ENCODE measurements at regions not wholly inside any gene's neighbourhood (a gene's known extent, or its start where the extent isn't known, plus 50 kb on each side); places are given as distances from the start of the nearest gene placed in this dataset.

GRCh38 chr13:105139048-105139379, 1396.4 kb downstream of the EFNB2 start:
- H3K4me3 ChIP-seq, result peak overlapping the region in 2 of 3 donors; percentile 31 to 42
- H3K27me3 ChIP-seq, result no peaks in the 10 kb centered on the region
- H3K36me3 ChIP-seq, result no peaks in the 10 kb centered on the region
- intact Hi-C loops (cut with DNase I; ENCODE audit: low total_unique reads), result no loop called here
- no peaks in the 10 kb centered on the region for H3K4me1 ChIP-seq
- no peak for DNase-seq (ENCODE audit: low spot score in 2 of 2)
- peak overlapping the region in 1 of 2 donors; percentile 45 for H3K27ac ChIP-seq
- H3K9me3 ChIP-seq, result no peaks in the 10 kb centered on the region
- TF ChIP-seq CTCF (IDR thresholded peaks at IDR 0.05) (no peak), POLR2A (IDR thresholded peaks at IDR 0.05) (no peak), POLR2AphosphoS5 (IDR thresholded peaks at IDR 0.05) (no peak)

- Histone ChIP-seq H3K27ac (no peak overlapping the region), H3K27me3 (no peaks in the 10 kb centered on the region), H3K9me3 (no peaks in the 10 kb centered on the region), H3K36me3 (no peaks in the 10 kb centered on the region), H3K4me1 (no peaks in the 10 kb centered on the region), H3K4me3 (no peak overlapping the region)
- intact Hi-C loops (cut with DNase I; ENCODE audit: low total_unique reads), result no loop called here
- TF ChIP-seq CTCF (IDR thresholded peaks at IDR 0.05) (no peak), POLR2A (IDR thresholded peaks at IDR 0.05) (no peak)
- DNase-seq (ENCODE audit: low spot score in 2 of 2), result no peak
These were observed 1399.4 kb downstream of the EFNB2 start for GRCh38 chr13:105135852-105136615.

GRCh38 chr13:105127732-105128131, 1407.7 kb downstream of the EFNB2 start:
- H3K4me3 ChIP-seq, result no peak overlapping the region
- no peak for TF ChIP-seq POLR2AphosphoS5 (IDR thresholded peaks at IDR 0.05)
- no peak for TF ChIP-seq POLR2A (IDR thresholded peaks at IDR 0.05)
- TF ChIP-seq CTCF (IDR thresholded peaks at IDR 0.05), result no peak
- H3K4me1 ChIP-seq, result no peaks in the 10 kb centered on the region
- DNase-seq (ENCODE audit: low spot score in 2 of 2), result no peak
- H3K36me3 ChIP-seq, result no peaks in the 10 kb centered on the region
- no peak overlapping the region for H3K27ac ChIP-seq
- H3K9me3 ChIP-seq, result no peaks in the 10 kb centered on the region
- no peaks in the 10 kb centered on the region for H3K27me3 ChIP-seq
- intact Hi-C loops (cut with DNase I; ENCODE audit: low total_unique reads), result no loop called here

- H3K4me1 ChIP-seq, result no peaks in the 10 kb centered on the region
- no peak overlapping the region for H3K27ac ChIP-seq
- H3K9me3 ChIP-seq, result no peaks in the 10 kb centered on the region
- intact Hi-C loops (cut with DNase I; ENCODE audit: low total_unique reads), result no loop called here
- TF ChIP-seq POLR2A (IDR thresholded peaks at IDR 0.05) (no peak), CTCF (IDR thresholded peaks at IDR 0.05) (no peak), POLR2AphosphoS5 (IDR thresholded peaks at IDR 0.05) (no peak)
- H3K4me3 ChIP-seq, result no peak overlapping the region
- H3K36me3 ChIP-seq, result no peaks in the 10 kb centered on the region
- no peaks in the 10 kb centered on the region for H3K27me3 ChIP-seq
- DNase-seq (ENCODE audit: low spot score in 2 of 2), result no peak
These were observed 1414.2 kb downstream of the EFNB2 start for GRCh38 chr13:105121221-105121620.

- peaks cover 0 to 12% of the 10 kb centered on the region in 2 donors for H3K9me3 ChIP-seq
- intact Hi-C loops (cut with DNase I; ENCODE audit: low total_unique reads), result no loop called here
- H3K27me3 ChIP-seq, result no peaks in the 10 kb centered on the region
- H3K4me3 ChIP-seq, result no peak overlapping the region
- TF ChIP-seq POLR2A (IDR thresholded peaks at IDR 0.05) (no peak), POLR2AphosphoS5 (IDR thresholded peaks at IDR 0.05) (no peak), CTCF (IDR thresholded peaks at IDR 0.05) (no peak)
- H3K27ac ChIP-seq, result no peak overlapping the region
- no peaks in the 10 kb centered on the region for H3K36me3 ChIP-seq
- DNase-seq (ENCODE audit: low spot score in 2 of 2), result no peak
- no peaks in the 10 kb centered on the region for H3K4me1 ChIP-seq
These were observed 1417.0 kb downstream of the EFNB2 start for GRCh38 chr13:105118426-105118985.

Measured in breast epithelium (tissue), 4 donors.